HCT116 (cell line): ENCODE measurements at regions not wholly inside any gene's neighbourhood (a gene's known extent, or its start where the extent isn't known, plus 50 kb on each side); places are given as distances from the start of the nearest gene placed in this dataset.

Experiments used
- ATAC-seq: fragments of 200-7000 bp; cut with Tn5 transposase; 2 replicates; pipeline ENCODE4 v1.9.1; 2020; ENCODE audit warnings: mild to moderate bottlenecking, moderate library complexity
- BruUV-seq: library from RNA; stranded (reverse); fragments of 400-500 nt; replicated peaks from 2 replicates; lab custom pipeline; 2021; lab: Mats Ljungman, UMichigan
- CTCF ChIA-PET: fragments of 300-600 bp; sonication (Branson Sonifier 250); formaldehyde crosslinking; loops from one replicate; lab custom pipeline; 2021; ENCODE audit warnings: antibody characterized with exemption; lab: Charles Lee
- POLR2A ChIA-PET: fragments of 300-600, 350-600 bp; sonication (Branson Sonifier 250); formaldehyde crosslinking; loops from one replicate; lab custom pipeline; 2021; ENCODE audit warnings: antibody characterized with exemption; lab: Charles Lee
- RAD21 ChIA-PET, 2 experiments: fragments of 300-600 bp; sonication (Branson Sonifier 250); formaldehyde crosslinking; loops; one replicate each; lab custom pipeline; 2023; ENCODE audit warnings: low total read pairs in 2 of 2; ENCODE audit not compliant: uncharacterized antibody in 2 of 2, unreplicated experiment in 2 of 2, low non-redundant PET in 1 of 2; lab: Charles Lee
- DNase-seq: peaks from one replicate; pipeline ENCODE4 v3.0.0-alpha.2; 2010; ENCODE audit warnings: low read depth, low spot score
- H2AFZ ChIP-seq: fragments of 200-600 bp; shearing (Covaris generic), sonication (generic); 2 replicates; pipeline ENCODE4 v1.6.1; 2017; ENCODE audit warnings: low read depth, mixed run types, mixed read lengths, antibody characterized with exemption, low read length; ENCODE audit not compliant: poor library complexity, severe bottlenecking
- H3K27ac ChIP-seq: 2 replicates; pipeline ENCODE4 v1.5.1; 2012; ENCODE audit warnings: low read depth, low read length
- H3K27me3 ChIP-seq: fragments of 200-600 bp; sonication (generic); 2 replicates; pipeline ENCODE4 v1.6.1; 2016; ENCODE audit warnings: mixed run types, low read length, mixed read lengths; ENCODE audit not compliant: insufficient read depth
- H3K36me3 ChIP-seq, 2 experiments: fragments of 200-500 bp in 1 of 2; fragments of 200-600 bp in 1 of 2; sonication (Bioruptor generic) in 1 of 2; sonication (generic) in 1 of 2; 2 replicates each; pipeline versions ENCODE4 v1.5.1 to v1.6.1; 2014 to 2016; ENCODE audit warnings: low read length in 2 of 2, inconsistent platforms in 1 of 2, mixed read lengths in 1 of 2, mixed run types in 1 of 2; ENCODE audit not compliant: insufficient read depth in 2 of 2, control insufficient read depth in 1 of 2
- H3K4me1 ChIP-seq, 2 experiments: fragments of 200-600 bp in 1 of 2; sonication (generic) in 1 of 2; 2 replicates each; pipeline versions ENCODE4 v1.5.1 to v1.6.1; 2012 to 2017; ENCODE audit warnings: low read length in 2 of 2, inconsistent platforms in 1 of 2, mild to moderate bottlenecking in 1 of 2, mixed read lengths in 1 of 2, mixed run types in 1 of 2, moderate library complexity in 1 of 2; ENCODE audit not compliant: insufficient read depth in 2 of 2, control insufficient read depth in 1 of 2
- H3K4me2 ChIP-seq: fragments of 200-600 bp; sonication (generic); 2 replicates; pipeline ENCODE4 v1.6.1; 2017; ENCODE audit warnings: mixed run types, low read length, mixed read lengths
- H3K4me3 ChIP-seq, 2 experiments: fragments of 200-600 bp in 1 of 2; sonication (generic) in 1 of 2; replicated peaks in 1 of 2; 2 replicates each; pipeline ENCODE4 v1.5.1; 2011 to 2016; ENCODE audit warnings: low read length in 2 of 2, control low read depth in 1 of 2, low read depth in 1 of 2, mild to moderate bottlenecking in 1 of 2, mixed read lengths in 1 of 2, mixed run types in 1 of 2
- H3K79me2 ChIP-seq: fragments of 200-600 bp; sonication (generic); 2 replicates; pipeline ENCODE4 v1.6.1; 2017; ENCODE audit warnings: mild to moderate bottlenecking, mixed run types, low read length, moderate library complexity, mixed read lengths; ENCODE audit not compliant: insufficient read depth
- H3K9ac ChIP-seq: fragments of 200-600 bp; sonication (generic); 2 replicates; pipeline ENCODE4 v1.6.1; 2016; ENCODE audit warnings: low read length, mixed read lengths
- H3K9me2 ChIP-seq: fragments of 200-600 bp; sonication (generic), shearing (Covaris generic); 2 replicates; pipeline ENCODE4 v1.6.1; 2017; ENCODE audit warnings: mixed run types, mild to moderate bottlenecking, moderate library complexity; ENCODE audit not compliant: insufficient read depth
- H3K9me3 ChIP-seq, 2 experiments: fragments of 200-500 bp in 1 of 2; fragments of 200-600 bp in 1 of 2; sonication (Bioruptor generic) in 1 of 2; sonication (generic) in 1 of 2; 2 replicates each; pipeline ENCODE4 v1.6.1; 2014 to 2017; ENCODE audit warnings: low read length in 2 of 2, mixed read lengths in 2 of 2, inconsistent platforms in 1 of 2, low read depth in 1 of 2, mild to moderate bottlenecking in 1 of 2, mixed run types in 1 of 2, moderate library complexity in 1 of 2; ENCODE audit not compliant: control insufficient read depth in 1 of 2, insufficient read depth in 1 of 2
- H4K20me1 ChIP-seq: fragments of 200-600 bp; sonication (generic), shearing (Covaris generic); 2 replicates; pipeline ENCODE4 v1.6.1; 2017; ENCODE audit warnings: mixed run types, mild to moderate bottlenecking, moderate library complexity; ENCODE audit not compliant: insufficient read depth
- CBX3 ChIP-seq: IDR thresholded peaks from 2 replicates; pipeline ENCODE4 v1.6.1; 2012; ENCODE audit warnings: low read depth
- CEBPB ChIP-seq: IDR thresholded peaks from 2 replicates; pipeline ENCODE4 v1.6.1; 2012; ENCODE audit warnings: low read depth
- ELF1 ChIP-seq: IDR thresholded peaks from 2 replicates; pipeline ENCODE4 v1.6.1; 2012; ENCODE audit warnings: low read depth, borderline replicate concordance
- EZH2 ChIP-seq: fragments of 200-600 bp; sonication (generic); IDR thresholded peaks from 2 replicates; pipeline ENCODE4 v1.6.1; 2017; ENCODE audit warnings: antibody characterized with exemption, mixed run types
- FOSL1 ChIP-seq: IDR thresholded peaks from 2 replicates; pipeline ENCODE4 v1.6.1; 2012; ENCODE audit warnings: low read depth
- MAX ChIP-seq: IDR thresholded peaks from 2 replicates; pipeline ENCODE4 v1.6.1; 2012
- POLR2A ChIP-seq: IDR thresholded peaks from 2 replicates; pipeline ENCODE4 v1.7.0; 2011; ENCODE audit warnings: borderline replicate concordance; ENCODE audit not compliant: insufficient read depth, insufficient read length; ENCODE audit errors: extremely low read depth
- POLR2AphosphoS5 ChIP-seq: IDR thresholded peaks from 2 replicates; pipeline ENCODE4 v1.6.1; 2011; ENCODE audit warnings: mild to moderate bottlenecking, low read depth, low read length, moderate library complexity
- REST ChIP-seq: IDR thresholded peaks from 2 replicates; pipeline ENCODE4 v1.6.1; 2012; ENCODE audit warnings: low read depth
- SIN3A ChIP-seq: IDR thresholded peaks from 2 replicates; pipeline ENCODE4 v1.6.1; 2012; ENCODE audit warnings: low read depth
- SP1 ChIP-seq: IDR thresholded peaks from 2 replicates; pipeline ENCODE4 v1.6.1; 2012; ENCODE audit warnings: low read depth
- SRF ChIP-seq: IDR thresholded peaks from 2 replicates; pipeline ENCODE4 v1.6.1; 2012; ENCODE audit warnings: low read depth
- TCF7L2 ChIP-seq: IDR thresholded peaks from 2 replicates; pipeline ENCODE4 v1.7.0; 2011; ENCODE audit warnings: borderline replicate concordance, inconsistent platforms; ENCODE audit not compliant: insufficient read depth, insufficient read length; ENCODE audit errors: extremely low read depth
- YY1 ChIP-seq: IDR thresholded peaks from 2 replicates; pipeline ENCODE4 v1.6.1; 2011; ENCODE audit warnings: low read length, low read depth, moderate library complexity, mild to moderate bottlenecking; ENCODE audit not compliant: insufficient replicate concordance; ENCODE audit errors: extremely low read depth
- ZFX ChIP-seq: fragments of 450-650 bp; IDR thresholded peaks from 2 replicates; pipeline ENCODE4 v1.6.1; 2017
- intact Hi-C: fragments of 100-400 bp; cut with micrococcal nuclease; formaldehyde crosslinking; loops from 2 replicates; pipeline ENCODE4 v1.10.0; 2022
- TF ChIP-seq, protein P1 (sequence below), 3 experiments: fragments of 200-600 bp in 1 of 3; sonication (generic) in 1 of 3; IDR thresholded peaks in 2 of 3; conservative IDR thresholded peaks in 1 of 3; 2 replicates each; pipeline ENCODE4 v1.5.1; 2012 to 2017; ENCODE audit warnings: low read depth in 2 of 3, low read length in 2 of 3, antibody characterized with exemption in 1 of 3, borderline replicate concordance in 1 of 3, control low read depth in 1 of 3, mild to moderate bottlenecking in 1 of 3, mixed read lengths in 1 of 3, mixed run types in 1 of 3, moderate library complexity in 1 of 3; ENCODE audit not compliant: insufficient read depth in 1 of 3
- TF ChIP-seq, protein P2 (sequence below): IDR thresholded peaks from 2 replicates; pipeline ENCODE4 v1.6.1; 2012

GRCh38 chr10:131448171-131448570 is 136.7 kb upstream of the TCERG1L start:
- DNase-seq (no peak), ATAC-seq (no peak)
- Histone ChIP-seq H3K27ac (no peak overlapping the region), H3K79me2 (no peaks in the 10 kb centered on the region), H3K9me3 (no peaks in the 10 kb centered on the region), H3K27me3 (no peaks in the 10 kb centered on the region; the same call in 1 of the 2 replicates), H2AFZ (no peak overlapping the region), H3K9ac (no peak overlapping the region), H3K4me1 (no peaks in the 10 kb centered on the region), H3K9me2 (no peaks in the 10 kb centered on the region), H3K4me3 (no peak overlapping the region), H3K36me3 (no peaks in the 10 kb centered on the region), H4K20me1 (no peaks in the 10 kb centered on the region), H3K4me2 (no peak overlapping the region)
- ChIA-PET CTCF (no interaction called here), RAD21 (no interaction called here), POLR2A (no interaction called here)
- no TSS peak for BruUV-seq
- intact Hi-C loops: no loop called here
- TF ChIP-seq, protein P1, sequence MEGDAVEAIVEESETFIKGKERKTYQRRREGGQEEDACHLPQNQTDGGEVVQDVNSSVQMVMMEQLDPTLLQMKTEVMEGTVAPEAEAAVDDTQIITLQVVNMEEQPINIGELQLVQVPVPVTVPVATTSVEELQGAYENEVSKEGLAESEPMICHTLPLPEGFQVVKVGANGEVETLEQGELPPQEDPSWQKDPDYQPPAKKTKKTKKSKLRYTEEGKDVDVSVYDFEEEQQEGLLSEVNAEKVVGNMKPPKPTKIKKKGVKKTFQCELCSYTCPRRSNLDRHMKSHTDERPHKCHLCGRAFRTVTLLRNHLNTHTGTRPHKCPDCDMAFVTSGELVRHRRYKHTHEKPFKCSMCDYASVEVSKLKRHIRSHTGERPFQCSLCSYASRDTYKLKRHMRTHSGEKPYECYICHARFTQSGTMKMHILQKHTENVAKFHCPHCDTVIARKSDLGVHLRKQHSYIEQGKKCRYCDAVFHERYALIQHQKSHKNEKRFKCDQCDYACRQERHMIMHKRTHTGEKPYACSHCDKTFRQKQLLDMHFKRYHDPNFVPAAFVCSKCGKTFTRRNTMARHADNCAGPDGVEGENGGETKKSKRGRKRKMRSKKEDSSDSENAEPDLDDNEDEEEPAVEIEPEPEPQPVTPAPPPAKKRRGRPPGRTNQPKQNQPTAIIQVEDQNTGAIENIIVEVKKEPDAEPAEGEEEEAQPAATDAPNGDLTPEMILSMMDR (IDR thresholded peaks at IDR 0.05 in 2 of 3, conservative IDR thresholded peaks at IDR 0.05 in 1 of 3; ENCODE audit: borderline replicate concordance in 1 of 3, insufficient read depth in 1 of 3, low read depth in 2 of 3, low read length in 2 of 3): no peak
- TF ChIP-seq TCF7L2: no peak
- TF ChIP-seq ZFX: no peak
- TF ChIP-seq SP1: no peak
- TF ChIP-seq YY1: no peak
- no peak for TF ChIP-seq CBX3
- no peak for TF ChIP-seq POLR2A
- TF ChIP-seq POLR2AphosphoS5: no peak
- no peak for TF ChIP-seq ELF1
- no peak for TF ChIP-seq EZH2
- no peak for TF ChIP-seq REST
- TF ChIP-seq SIN3A: no peak
- TF ChIP-seq MAX: no peak
- TF ChIP-seq CEBPB: no peak
- TF ChIP-seq SRF: no peak
- TF ChIP-seq FOSL1: no peak
- TF ChIP-seq, protein P2, sequence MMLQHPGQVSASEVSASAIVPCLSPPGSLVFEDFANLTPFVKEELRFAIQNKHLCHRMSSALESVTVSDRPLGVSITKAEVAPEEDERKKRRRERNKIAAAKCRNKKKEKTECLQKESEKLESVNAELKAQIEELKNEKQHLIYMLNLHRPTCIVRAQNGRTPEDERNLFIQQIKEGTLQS: no peak
